H9 (cell line): ENCODE measurements at regions not wholly inside any gene's neighbourhood (a gene's known extent, or its start where the extent isn't known, plus 50 kb on each side); places are given as distances from the start of the nearest gene placed in this dataset.
"Not testable (repeated sequence)": the region's sequence is repeated elsewhere in the genome, so short reads cannot be mapped to it uniquely, and the experiment has no call there.

Source experiments
- DNase-seq: peaks from one replicate; pipeline ENCODE4 v3.0.0-alpha.2; 2017
- H2AFZ ChIP-seq: one replicate; pipeline ENCODE4 v1.6.1; 2013; ENCODE audit warnings: mild to moderate bottlenecking, low read length, control low read depth, moderate library complexity
- H2AK5ac ChIP-seq: 2 replicates; pipeline ENCODE4 v1.6.1; 2013; ENCODE audit warnings: low read length, control low read depth, mixed read lengths; ENCODE audit not compliant: insufficient read length
- H2BK120ac ChIP-seq: one replicate; pipeline ENCODE4 v1.6.1; 2013; ENCODE audit warnings: low read depth, mild to moderate bottlenecking, low read length, control low read depth, inconsistent platforms; ENCODE audit not compliant: poor library complexity, severe bottlenecking
- H2BK12ac ChIP-seq: 2 replicates; pipeline ENCODE4 v1.6.1; 2013; ENCODE audit warnings: low read length, control low read depth, mixed read lengths, low read depth; ENCODE audit not compliant: insufficient read length
- H2BK15ac ChIP-seq: 2 replicates; pipeline ENCODE4 v1.6.1; 2013; ENCODE audit warnings: low read depth, low read length, control low read depth
- H2BK20ac ChIP-seq: one replicate; pipeline ENCODE4 v1.6.1; 2013; ENCODE audit warnings: low read depth, mild to moderate bottlenecking, low read length, control low read depth, inconsistent platforms; ENCODE audit not compliant: poor library complexity, severe bottlenecking
- H2BK5ac ChIP-seq: 2 replicates; pipeline ENCODE4 v1.6.1; 2013; ENCODE audit warnings: low read length, control low read depth, mixed read lengths; ENCODE audit not compliant: insufficient read length
- H3K14ac ChIP-seq: 2 replicates; pipeline ENCODE4 v1.6.1; 2013; ENCODE audit warnings: low read length, control low read depth; ENCODE audit not compliant: insufficient read depth
- H3K18ac ChIP-seq: 2 replicates; pipeline ENCODE4 v1.6.1; 2013; ENCODE audit warnings: low read depth, mild to moderate bottlenecking, mixed read lengths, low read length, control low read depth; ENCODE audit not compliant: insufficient read length
- H3K23ac ChIP-seq: 2 replicates; pipeline ENCODE4 v1.6.1; 2013; ENCODE audit warnings: low read length, control low read depth, mixed read lengths, low read depth; ENCODE audit not compliant: insufficient read length
- H3K23me2 ChIP-seq: 2 replicates; pipeline ENCODE4 v1.6.1; 2013; ENCODE audit warnings: low read depth, mild to moderate bottlenecking, mixed read lengths, low read length, control low read depth; ENCODE audit not compliant: insufficient read length, poor library complexity, severe bottlenecking
- H3K27ac ChIP-seq: 2 replicates; pipeline ENCODE4 v1.5.1; 2013; ENCODE audit warnings: low read length, control low read depth, mixed read lengths, low read depth; ENCODE audit not compliant: insufficient read length
- H3K27me3 ChIP-seq: 2 replicates; pipeline ENCODE4 v1.6.1; 2013; ENCODE audit warnings: low read length, control low read depth, inconsistent platforms; ENCODE audit not compliant: insufficient read depth
- H3K4ac ChIP-seq: 2 replicates; pipeline ENCODE4 v1.6.1; 2013; ENCODE audit warnings: low read depth, mild to moderate bottlenecking, control low read depth, inconsistent platforms, low read length, moderate library complexity
- H3K4me1 ChIP-seq: 2 replicates; pipeline ENCODE4 v1.6.1; 2013; ENCODE audit warnings: low read length, control low read depth, inconsistent platforms; ENCODE audit not compliant: insufficient read depth
- H3K4me2 ChIP-seq: 2 replicates; pipeline ENCODE4 v1.6.1; 2013; ENCODE audit warnings: low read length, control low read depth, mixed read lengths; ENCODE audit not compliant: insufficient read length, insufficient read depth
- H3K56ac ChIP-seq: 2 replicates; pipeline ENCODE4 v1.6.1; 2013; ENCODE audit warnings: low read depth, mild to moderate bottlenecking, mixed read lengths, low read length, control low read depth; ENCODE audit not compliant: insufficient read length
- H3K79me1 ChIP-seq: 2 replicates; pipeline ENCODE4 v1.6.1; 2013; ENCODE audit warnings: low read depth, mild to moderate bottlenecking, moderate library complexity, low read length, control low read depth, inconsistent platforms; ENCODE audit not compliant: insufficient read depth, poor library complexity, severe bottlenecking
- H3K79me2 ChIP-seq: 2 replicates; pipeline ENCODE4 v1.6.1; 2013; ENCODE audit warnings: low read length, control low read depth, inconsistent platforms; ENCODE audit not compliant: insufficient read depth
- H3K9ac ChIP-seq: 2 replicates; pipeline ENCODE4 v1.6.1; 2013; ENCODE audit warnings: low read length, control low read depth, mixed read lengths; ENCODE audit not compliant: insufficient read length; ENCODE audit errors: extremely low read depth
- H3K9me3 ChIP-seq: one replicate; pipeline ENCODE4 v1.6.1; 2013; ENCODE audit warnings: low read depth, low read length, inconsistent platforms; ENCODE audit not compliant: control insufficient read depth
- H3T11ph ChIP-seq: one replicate; pipeline ENCODE4 v1.6.1; 2013; ENCODE audit warnings: mild to moderate bottlenecking, low read length, control low read depth, inconsistent platforms
- H4K20me1 ChIP-seq: one replicate; pipeline ENCODE4 v1.6.1; 2013; ENCODE audit not compliant: control insufficient read depth, insufficient read length, insufficient read depth
- H4K5ac ChIP-seq: 2 replicates; pipeline ENCODE4 v1.6.1; 2013; ENCODE audit warnings: low read depth, mild to moderate bottlenecking, mixed read lengths, low read length, control low read depth; ENCODE audit not compliant: insufficient read length
- H4K8ac ChIP-seq: replicated peaks from 2 replicates; pipeline ENCODE4 v1.6.1; 2013; ENCODE audit warnings: low read length, control low read depth, mixed read lengths, low read depth; ENCODE audit not compliant: insufficient read length
- H4K91ac ChIP-seq: 2 replicates; pipeline ENCODE4 v1.6.1; 2013; ENCODE audit warnings: low read depth, mild to moderate bottlenecking, moderate library complexity, mixed read lengths, low read length, control low read depth; ENCODE audit not compliant: insufficient read length
- H3K27ac Mint-ChIP-seq, 3 experiments: 2 replicates in 2 of 3; 3 replicates in 1 of 3; pipeline ENCODE4 v1.8.0; 2020 to 2021; ENCODE audit warnings: mixed read lengths in 3 of 3, mild to moderate bottlenecking in 1 of 3, moderate library complexity in 1 of 3
- H3K27me3 Mint-ChIP-seq: 2 replicates; pipeline ENCODE4 v1.8.0; 2021; ENCODE audit warnings: low read depth, mild to moderate bottlenecking, moderate library complexity, mixed read lengths
- H3K36me3 Mint-ChIP-seq, 3 experiments: 2 replicates in 2 of 3; 3 replicates in 1 of 3; pipeline ENCODE4 v1.8.0; 2020 to 2021; ENCODE audit warnings: low read depth in 3 of 3, mixed read lengths in 3 of 3; ENCODE audit not compliant: insufficient read depth in 1 of 3
- H3K4me1 Mint-ChIP-seq, 2 experiments: 2 replicates each; pipeline ENCODE4 v1.8.0; 2020; ENCODE audit warnings: mixed read lengths in 2 of 2
- H3K4me3 Mint-ChIP-seq, 2 experiments: 2 replicates in 1 of 2; 3 replicates in 1 of 2; pipeline ENCODE4 v1.8.0; 2020 to 2021; ENCODE audit warnings: mild to moderate bottlenecking in 2 of 2, mixed read lengths in 2 of 2, moderate library complexity in 1 of 2
- H3K9me3 Mint-ChIP-seq, 2 experiments: 2 replicates in 1 of 2; 3 replicates in 1 of 2; pipeline ENCODE4 v1.8.0; 2020; ENCODE audit warnings: mild to moderate bottlenecking in 2 of 2, mixed read lengths in 2 of 2, moderate library complexity in 1 of 2
- CTCF ChIP-seq: fragments of 200-600 bp; sonication (generic); conservative IDR thresholded peaks from 3 replicates; pipeline ENCODE4 v1.8.0; 2021; ENCODE audit warnings: antibody characterized with exemption, mild to moderate bottlenecking
- WGBS: extraction: QIAGEN DNeasy Blood & Tissue Kit; methylation state at CpG from one replicate; pipeline ENCODE4 v1.1.7; 2013; ENCODE audit warnings: missing lambda C conversion rate, low lambda C conversion rate, mixed read lengths; ENCODE audit not compliant: insufficient read length; ENCODE audit errors: extremely low coverage; 5-methylcytosine and 5-hydroxymethylcytosine counted together

DNA sequence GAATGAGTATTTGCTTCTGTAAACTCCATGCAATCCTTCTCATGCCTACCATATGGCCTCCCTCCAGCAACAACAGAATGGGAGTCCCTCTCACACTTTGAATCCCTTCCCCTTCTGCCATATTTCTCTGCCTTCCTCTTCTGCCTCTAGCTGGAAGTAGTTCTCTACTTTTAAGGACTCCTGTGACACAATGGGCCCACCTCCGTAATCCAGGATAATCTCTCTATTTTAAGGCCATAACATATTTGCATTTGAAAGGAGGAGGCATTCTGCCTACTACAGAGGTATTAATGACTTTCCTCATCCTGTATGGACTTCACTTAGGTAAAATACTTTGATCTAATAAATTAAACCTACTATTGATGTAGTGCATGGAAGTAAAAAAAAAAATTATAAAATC lies 155.4 kb upstream of the ITGA1 start:
- Histone ChIP-seq H2BK20ac (no peak overlapping the region), H4K8ac (no peak overlapping the region), H3K79me2 (no peaks in the 10 kb centered on the region), H2BK12ac (no peak overlapping the region), H3K18ac (no peak overlapping the region), H4K5ac (no peak overlapping the region), H2BK120ac (no peak overlapping the region), H3K14ac (no peak overlapping the region), H4K91ac (no peak overlapping the region), H4K20me1 (no peaks in the 10 kb centered on the region), H3K27ac (no peak overlapping the region), H3K79me1 (no peaks in the 10 kb centered on the region), H2AFZ (no peak overlapping the region), H3K4me2 (no peak overlapping the region), H3K27me3 (no peaks in the 10 kb centered on the region), H3K9me3 (no peaks in the 10 kb centered on the region), H3T11ph (no peak overlapping the region), H2BK15ac (no peak overlapping the region), H3K23ac (no peak overlapping the region), H2BK5ac (no peak overlapping the region), H3K56ac (no peak overlapping the region), H3K23me2 (no peaks in the 10 kb centered on the region), H3K4ac (no peak overlapping the region), H2AK5ac (no peak overlapping the region), H3K9ac (no peak overlapping the region), H3K4me1 (no peaks in the 10 kb centered on the region)
- H3K27ac Mint-ChIP-seq = no peak overlapping the region
- peaks cover 0 to 4% (median 0%) of the 10 kb centered on the region in 3 experiments; a peak in 2 of 7 replicates for H3K36me3 Mint-ChIP-seq
- H3K4me3 Mint-ChIP-seq = no peak overlapping the region
- no peak for DNase-seq
- peaks cover 2% of the 10 kb centered on the region; the same call in 1 of the 2 replicates for H3K27me3 Mint-ChIP-seq
- no CpG with 5 or more reads among the region's 1 CpG for WGBS
- no peak for TF ChIP-seq CTCF
- peaks cover 4 to 6% of the 10 kb centered on the region in 2 experiments for H3K4me1 Mint-ChIP-seq
- peaks cover 4 to 6% of the 10 kb centered on the region in 2 experiments; a peak in 4 of 5 replicates for H3K9me3 Mint-ChIP-seq

GRCh38 chr5:52634171-52634570 lies 153.5 kb upstream of the ITGA1 start:
- not testable (repeated sequence) for H3T11ph ChIP-seq, H3K27me3 ChIP-seq, H3K23me2 ChIP-seq, H3K9ac ChIP-seq, H3K18ac ChIP-seq, H4K8ac ChIP-seq, H3K4ac ChIP-seq, H3K14ac ChIP-seq, H4K5ac ChIP-seq, H3K9me3 ChIP-seq, H3K4me3 Mint-ChIP-seq, H3K9me3 Mint-ChIP-seq, H3K79me1 ChIP-seq, H2BK20ac ChIP-seq, H4K91ac ChIP-seq, H4K20me1 ChIP-seq, H3K56ac ChIP-seq, H3K79me2 ChIP-seq, H3K36me3 Mint-ChIP-seq, H3K4me1 Mint-ChIP-seq, H2BK120ac ChIP-seq, H2BK15ac ChIP-seq, H3K27me3 Mint-ChIP-seq, H2AFZ ChIP-seq, H3K4me2 ChIP-seq, H2BK5ac ChIP-seq, H2AK5ac ChIP-seq, H3K27ac ChIP-seq, H3K23ac ChIP-seq, H3K27ac Mint-ChIP-seq, DNase-seq, H3K4me1 ChIP-seq, H2BK12ac ChIP-seq
- WGBS = no CpG with 5 or more reads among the region's 4 CpGs
